Upper lobe of left lung (tissue), 6 donors: ENCODE measurements at regions not wholly inside any gene's neighbourhood (a gene's known extent, or its start where the extent isn't known, plus 50 kb on each side); places are given as distances from the start of the nearest gene placed in this dataset.

Experiments
- ATAC-seq, 2 donors: fragments of 200-7000 bp; cut with Tn5 transposase; one replicate each; pipeline ENCODE4 v1.9.1; 2022; ENCODE audit warnings: mild to moderate bottlenecking in 2 of 2, moderate library complexity in 2 of 2; ENCODE audit not compliant: low FRiP score in 2 of 2
- DNase-seq, 2 donors: peaks; one replicate each; pipeline ENCODE4 v3.0.0-alpha.2; 2019 to 2020
- H3K27ac ChIP-seq, 4 donors: fragments of 200-600 bp; sonication (generic); one replicate each; pipeline ENCODE4 v1.5.1; 2016 to 2019
- H3K27me3 ChIP-seq, 4 donors: fragments of 200-600 bp; sonication (generic); one replicate each; pipeline ENCODE4 v1.5.1; 2017 to 2019
- H3K36me3 ChIP-seq, 4 donors: fragments of 200-600 bp; sonication (generic); one replicate each; pipeline ENCODE4 v1.5.1; 2016 to 2019
- H3K4me1 ChIP-seq, 4 donors: fragments of 200-600 bp; sonication (generic); one replicate each; pipeline ENCODE4 v1.5.1; 2018 to 2019
- H3K4me3 ChIP-seq, 4 donors: fragments of 200-600 bp; sonication (generic); one replicate each; pipeline ENCODE4 v1.5.1; 2017 to 2019; ENCODE audit warnings: mild to moderate bottlenecking in 2 of 4, moderate library complexity in 1 of 4
- H3K9me3 ChIP-seq, 4 donors: fragments of 200-600 bp; sonication (generic); one replicate each; pipeline ENCODE4 v1.5.1; 2018 to 2019
- EP300 ChIP-seq, 4 donors: sonication (generic); formaldehyde crosslinking; IDR thresholded peaks; one replicate each; pipeline ENCODE4 v1.5.1; 2017; ENCODE audit warnings: antibody characterized with exemption in 4 of 4, control low read depth in 2 of 4
- POLR2A ChIP-seq, 4 donors: fragments of 450-650 bp; IDR thresholded peaks; one replicate each; pipeline ENCODE4 v1.5.1; 2016 to 2017; ENCODE audit warnings: antibody characterized with exemption in 4 of 4, mild to moderate bottlenecking in 2 of 4
- POLR2AphosphoS5 ChIP-seq, 2 donors: sonication (generic); formaldehyde crosslinking; IDR thresholded peaks; one replicate each; pipeline ENCODE4 v1.5.1; 2017; ENCODE audit warnings: antibody characterized with exemption in 2 of 2
- WGBS, 2 donors: methylation state at CpG; one replicate each; pipeline ENCODE4 v1.1.5; 2017 to 2018; 5-methylcytosine and 5-hydroxymethylcytosine counted together
- TF ChIP-seq, protein P1 (sequence below), 6 experiments: fragments of 450-650 bp in 4 of 6; fragments of 200-600 bp in 2 of 6; sonication (generic) in 2 of 6; IDR thresholded peaks; one replicate each; pipeline ENCODE4 v1.5.1; 2016 to 2019; ENCODE audit warnings: antibody characterized with exemption in 6 of 6
- donor health status: DM: no; HTN: no; CAD: no; lungs with moderate emphysema.
- donor health status: DM: no; HTN: yes; CAD: no; lungs with severe emphysema.

DNA sequence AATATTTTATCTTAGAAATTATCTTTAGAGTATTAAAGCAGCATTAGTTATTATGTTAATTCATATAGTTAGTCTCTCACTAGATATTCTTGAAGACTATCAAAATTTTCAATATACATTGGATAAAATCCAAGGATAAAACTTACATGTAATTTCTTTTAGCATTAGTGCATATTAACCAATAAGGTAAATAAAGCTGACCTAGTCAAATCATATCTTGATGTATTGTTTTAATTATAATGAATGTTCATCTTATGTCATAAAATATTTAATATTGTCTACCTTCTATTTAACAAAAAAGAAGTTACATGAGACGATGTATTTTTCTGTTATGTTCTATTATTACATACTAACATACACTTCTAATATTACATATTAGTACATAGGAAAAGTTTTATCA lies 301.7 kb upstream of the DAB2 start:
- 94 to 100% methylated on average over 1 of the region's 1 CpG for WGBS, 2 donors
- TF ChIP-seq POLR2A (IDR thresholded peaks at IDR 0.05) = no peak
- TF ChIP-seq EP300 (IDR thresholded peaks at IDR 0.05) = no peak
- TF ChIP-seq, protein P1, sequence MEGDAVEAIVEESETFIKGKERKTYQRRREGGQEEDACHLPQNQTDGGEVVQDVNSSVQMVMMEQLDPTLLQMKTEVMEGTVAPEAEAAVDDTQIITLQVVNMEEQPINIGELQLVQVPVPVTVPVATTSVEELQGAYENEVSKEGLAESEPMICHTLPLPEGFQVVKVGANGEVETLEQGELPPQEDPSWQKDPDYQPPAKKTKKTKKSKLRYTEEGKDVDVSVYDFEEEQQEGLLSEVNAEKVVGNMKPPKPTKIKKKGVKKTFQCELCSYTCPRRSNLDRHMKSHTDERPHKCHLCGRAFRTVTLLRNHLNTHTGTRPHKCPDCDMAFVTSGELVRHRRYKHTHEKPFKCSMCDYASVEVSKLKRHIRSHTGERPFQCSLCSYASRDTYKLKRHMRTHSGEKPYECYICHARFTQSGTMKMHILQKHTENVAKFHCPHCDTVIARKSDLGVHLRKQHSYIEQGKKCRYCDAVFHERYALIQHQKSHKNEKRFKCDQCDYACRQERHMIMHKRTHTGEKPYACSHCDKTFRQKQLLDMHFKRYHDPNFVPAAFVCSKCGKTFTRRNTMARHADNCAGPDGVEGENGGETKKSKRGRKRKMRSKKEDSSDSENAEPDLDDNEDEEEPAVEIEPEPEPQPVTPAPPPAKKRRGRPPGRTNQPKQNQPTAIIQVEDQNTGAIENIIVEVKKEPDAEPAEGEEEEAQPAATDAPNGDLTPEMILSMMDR (IDR thresholded peaks at IDR 0.05) = no peak
- TF ChIP-seq POLR2AphosphoS5 (IDR thresholded peaks at IDR 0.05) = no peak

DNA sequence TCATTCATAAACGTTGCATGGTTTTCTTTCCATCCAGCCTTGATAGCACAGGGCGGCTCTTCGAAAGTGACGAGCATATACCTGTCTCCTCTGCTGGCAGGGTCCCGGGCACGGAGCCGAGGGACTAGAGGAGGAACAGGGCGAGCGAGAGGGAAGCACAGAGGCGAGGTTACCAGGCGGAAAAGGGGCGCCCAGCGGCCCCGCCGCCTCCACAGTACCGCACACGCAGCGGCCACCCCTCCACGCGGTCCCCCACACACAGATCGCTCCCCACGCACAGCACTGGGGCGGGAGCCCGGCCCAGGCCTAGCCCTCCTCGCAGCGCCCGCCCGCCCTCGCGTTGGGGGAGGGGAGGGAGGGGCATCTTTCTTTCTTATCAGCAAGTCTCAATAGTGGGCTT lies 296.6 kb upstream of the DAB2 start:
- DNase-seq = peak in 1 of 2 donors; percentile 74
- ATAC-seq = no peak
- Histone ChIP-seq H3K9me3 (no peaks in the 10 kb centered on the region), H3K4me1 (no peaks in the 10 kb centered on the region), H3K4me3 (no peak overlapping the region), H3K36me3 (no peaks in the 10 kb centered on the region), H3K27me3 (no peaks in the 10 kb centered on the region), H3K27ac (no peak overlapping the region)
- 92 to 94% methylated on average over 22 to 30 of the region's 30 CpGs for WGBS, 2 donors
- no peak for TF ChIP-seq POLR2AphosphoS5 (IDR thresholded peaks at IDR 0.05)
- TF ChIP-seq, protein P1 (IDR thresholded peaks at IDR 0.05) = no peak
- TF ChIP-seq POLR2A (IDR thresholded peaks at IDR 0.05) = no peak
- no peak for TF ChIP-seq EP300 (IDR thresholded peaks at IDR 0.05)

More for the DNA sequence above, 301.7 kb upstream of the DAB2 start:
- no peak for DNase-seq
- no peaks in the 10 kb centered on the region for H3K36me3 ChIP-seq
- H3K9me3 ChIP-seq = no peaks in the 10 kb centered on the region
- no peaks in the 10 kb centered on the region for H3K27me3 ChIP-seq
- no peaks in the 10 kb centered on the region for H3K4me1 ChIP-seq
- no peak overlapping the region for H3K4me3 ChIP-seq
- no peak for ATAC-seq
- H3K27ac ChIP-seq = no peak overlapping the region

DNA sequence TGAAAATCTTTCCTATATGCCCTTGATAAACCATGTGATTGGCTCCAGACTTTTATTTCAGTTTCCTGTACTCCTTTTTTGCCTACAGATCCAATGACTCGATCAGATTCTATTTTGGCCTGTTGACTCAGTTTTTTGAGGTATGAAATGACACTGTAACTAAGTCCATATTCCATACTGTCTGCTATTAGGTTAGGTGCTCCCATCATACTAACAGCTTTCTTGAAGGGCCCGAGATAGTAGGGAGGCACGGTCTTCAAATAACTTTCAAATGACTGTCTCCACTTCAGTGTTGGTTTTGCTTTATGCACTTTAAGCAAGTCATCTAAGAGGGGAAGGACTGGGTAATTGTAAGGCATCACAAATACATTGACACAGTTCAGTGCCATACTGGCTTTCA lies 295.4 kb upstream of the DAB2 start:
- DNase-seq (no peak), ATAC-seq (no peak)
- Histone ChIP-seq H3K27me3 (no peaks in the 10 kb centered on the region), H3K4me3 (no peak overlapping the region), H3K27ac (no peak overlapping the region), H3K36me3 (no peaks in the 10 kb centered on the region), H3K4me1 (no peaks in the 10 kb centered on the region), H3K9me3 (no peaks in the 10 kb centered on the region)
- 87 to 92% methylated on average over 3 of the region's 3 CpGs for WGBS, 2 donors
- TF ChIP-seq, protein P1 (IDR thresholded peaks at IDR 0.05) = no peak
- no peak for TF ChIP-seq EP300 (IDR thresholded peaks at IDR 0.05)
- no peak for TF ChIP-seq POLR2AphosphoS5 (IDR thresholded peaks at IDR 0.05)
- TF ChIP-seq POLR2A (IDR thresholded peaks at IDR 0.05) = no peak

DNA sequence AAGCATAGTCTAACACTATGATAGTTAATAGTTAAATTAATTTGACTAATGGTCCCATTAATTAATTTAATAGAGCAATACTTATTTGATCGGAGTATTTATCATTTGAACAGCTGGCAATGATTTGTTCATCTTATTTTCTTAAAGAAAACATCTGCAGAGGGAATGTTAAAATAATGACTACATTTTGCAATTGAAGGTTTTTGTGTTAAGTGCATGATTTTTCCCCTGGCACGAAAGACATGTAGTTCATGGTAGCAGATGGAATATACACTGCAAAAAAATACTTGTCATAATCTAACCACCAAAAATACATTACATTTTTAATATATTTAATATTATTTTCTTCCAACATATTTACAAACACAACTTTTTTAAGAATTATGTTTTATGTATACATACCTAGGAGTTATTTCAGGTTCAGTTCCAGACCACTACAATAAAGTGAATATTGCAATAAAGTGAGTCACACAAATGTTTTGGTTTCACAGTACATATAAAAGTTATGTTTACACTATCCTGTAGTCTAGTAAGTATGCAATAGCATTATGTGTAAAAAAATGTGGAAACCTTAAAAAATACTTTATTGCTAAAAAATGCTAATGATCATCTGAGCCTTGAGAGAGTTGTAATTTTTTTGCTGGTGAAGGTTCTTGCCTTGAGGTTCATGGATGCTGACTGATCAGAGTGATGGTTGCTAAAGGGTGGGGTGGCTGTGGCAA lies 292.6 kb upstream of the DAB2 start:
- no peak overlapping the region for H3K4me3 ChIP-seq
- ATAC-seq = no peak
- TF ChIP-seq EP300 (IDR thresholded peaks at IDR 0.05) = no peak
- TF ChIP-seq POLR2AphosphoS5 (IDR thresholded peaks at IDR 0.05) = no peak
- TF ChIP-seq POLR2A (IDR thresholded peaks at IDR 0.05) = no peak
- TF ChIP-seq, protein P1 (IDR thresholded peaks at IDR 0.05) = no peak
- DNase-seq = no peak
- WGBS, 2 donors = 83 to 85% methylated on average over 2 of the region's 2 CpGs
- H3K4me1 ChIP-seq = no peaks in the 10 kb centered on the region
- H3K27me3 ChIP-seq = no peaks in the 10 kb centered on the region
- H3K27ac ChIP-seq = no peak overlapping the region
- H3K9me3 ChIP-seq = no peaks in the 10 kb centered on the region
- H3K36me3 ChIP-seq = no peaks in the 10 kb centered on the region

DNA sequence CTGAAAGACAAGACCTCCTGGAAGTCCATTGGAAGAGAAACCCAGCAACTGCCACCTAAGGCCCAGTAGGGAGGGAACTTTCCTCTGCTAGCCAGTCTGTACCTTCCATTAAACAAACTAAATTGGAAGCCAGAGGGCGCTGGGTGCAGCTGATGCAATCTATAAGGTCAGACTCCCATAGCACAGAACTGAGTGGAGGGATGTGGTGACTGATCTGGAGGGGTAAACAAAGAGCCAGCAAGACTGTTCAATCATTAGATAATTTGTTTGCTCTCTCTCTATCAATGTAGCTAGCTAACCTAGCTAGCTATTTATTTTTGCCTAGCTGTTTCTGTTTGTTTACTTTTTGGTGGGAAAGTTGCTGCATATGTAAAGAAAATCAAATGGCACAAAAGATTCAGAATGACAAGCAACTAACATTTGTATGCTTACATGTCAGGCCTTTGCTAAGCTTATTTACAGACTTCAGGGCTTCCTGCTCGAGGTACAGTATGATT lies 291.8 kb upstream of the DAB2 start:
- ATAC-seq = peak in 1 of 2 donors; percentile 42
- 36 to 37% methylated on average over 2 of the region's 2 CpGs for WGBS, 2 donors
- no peak overlapping the region for H3K4me3 ChIP-seq
- no peaks in the 10 kb centered on the region for H3K9me3 ChIP-seq
- H3K4me1 ChIP-seq = no peaks in the 10 kb centered on the region
- no peak for TF ChIP-seq EP300 (IDR thresholded peaks at IDR 0.05)
- TF ChIP-seq POLR2A (IDR thresholded peaks at IDR 0.05) = no peak
- TF ChIP-seq POLR2AphosphoS5 (IDR thresholded peaks at IDR 0.05) = no peak
- TF ChIP-seq, protein P1 (IDR thresholded peaks at IDR 0.05) = peak in 2 of 6 experiments; percentile 10 to 12
- DNase-seq = peak in 1 of 2 donors; percentile 26
- H3K36me3 ChIP-seq = no peaks in the 10 kb centered on the region
- H3K27ac ChIP-seq = no peak overlapping the region
- no peaks in the 10 kb centered on the region for H3K27me3 ChIP-seq
